Erythroblast (primary cell): ENCODE measurements at regions not wholly inside any gene's neighbourhood (a gene's known extent, or its start where the extent isn't known, plus 50 kb on each side); places are given as distances from the start of the nearest gene placed in this dataset.

Experiments used
- GATA1 ChIP-seq: IDR thresholded peaks from 2 replicates; pipeline ENCODE4 v1.6.1; 2011; ENCODE audit warnings: low read depth, mild to moderate bottlenecking, control low read depth, low read length, moderate library complexity
- POLR2A ChIP-seq: IDR thresholded peaks from 2 replicates; pipeline ENCODE4 v1.6.1; 2011; ENCODE audit warnings: mild to moderate bottlenecking, low read length

- TF ChIP-seq POLR2A = no peak
- no peak for TF ChIP-seq GATA1
These were observed 91.0 kb upstream of the TMEM72 start for GRCh38 chr10:44820094-44820493.
